Neural progenitor cell (in vitro differentiated cells): ENCODE measurements at regions not wholly inside any gene's neighbourhood (a gene's known extent, or its start where the extent isn't known, plus 50 kb on each side); places are given as distances from the start of the nearest gene placed in this dataset.
"Not testable (repeated sequence)": the region's sequence is repeated elsewhere in the genome, so short reads cannot be mapped to it uniquely, and the experiment has no call there.

Experiments used
- DNase-seq: peaks from one replicate; pipeline ENCODE4 v3.0.0-alpha.2; 2016; ENCODE audit warnings: low spot score
- H2AFZ ChIP-seq: fragments of 200-600 bp; sonication (generic); replicated peaks from 2 replicates; pipeline ENCODE4 v1.6.1; 2016; ENCODE audit warnings: antibody characterized with exemption
- H3F3A ChIP-seq: fragments of 200-600 bp; sonication (generic); 2 replicates; pipeline ENCODE4 v1.6.1; 2016; ENCODE audit warnings: antibody characterized with exemption, low read depth
- H3K27ac ChIP-seq: fragments of 200-600 bp; sonication (generic); 2 replicates; pipeline ENCODE4 v1.5.1; 2016; ENCODE audit warnings: mild to moderate bottlenecking
- H3K27me3 ChIP-seq: fragments of 200-600 bp; sonication (generic); 2 replicates; pipeline ENCODE4 v1.6.1; 2016; ENCODE audit warnings: mild to moderate bottlenecking, moderate library complexity
- H3K36me3 ChIP-seq: fragments of 200-600 bp; sonication (generic); 2 replicates; pipeline ENCODE4 v1.5.1; 2016
- H3K4me1 ChIP-seq: fragments of 200-600 bp; sonication (generic); 2 replicates; pipeline ENCODE4 v1.6.1; 2016; ENCODE audit warnings: mixed run types
- H3K4me2 ChIP-seq: fragments of 200-600 bp; sonication (generic); 2 replicates; pipeline ENCODE4 v1.6.1; 2016
- H3K4me3 ChIP-seq: fragments of 200-600 bp; sonication (generic); 2 replicates; pipeline ENCODE4 v1.5.1; 2016
- H3K79me2 ChIP-seq: fragments of 200-600 bp; sonication (generic); 2 replicates; pipeline ENCODE4 v1.6.1; 2016; ENCODE audit warnings: low read depth
- H3K9ac ChIP-seq: fragments of 200-600 bp; sonication (generic); 2 replicates; pipeline ENCODE4 v1.6.1; 2016
- H3K9me3 ChIP-seq: fragments of 200-600 bp; sonication (generic); 2 replicates; pipeline ENCODE4 v1.5.1; 2016; ENCODE audit warnings: low read depth
- H4K20me1 ChIP-seq: fragments of 200-600 bp; sonication (generic); 2 replicates; pipeline ENCODE4 v1.6.1; 2016; ENCODE audit warnings: low read depth
- H3K27ac Mint-ChIP-seq: 3 replicates; pipeline ENCODE4 v1.8.0; 2021; ENCODE audit warnings: mixed read lengths
- H3K27me3 Mint-ChIP-seq: 2 replicates; pipeline ENCODE4 v1.8.0; 2022; ENCODE audit warnings: low read depth, mild to moderate bottlenecking, inconsistent platforms, moderate library complexity, mixed read lengths; ENCODE audit not compliant: insufficient read depth
- H3K36me3 Mint-ChIP-seq: 3 replicates; pipeline ENCODE4 v1.8.0; 2021; ENCODE audit warnings: mixed read lengths
- H3K4me1 Mint-ChIP-seq: 3 replicates; pipeline ENCODE4 v1.8.0; 2021; ENCODE audit warnings: mixed read lengths
- H3K4me3 Mint-ChIP-seq: 3 replicates; pipeline ENCODE4 v1.8.0; 2021; ENCODE audit warnings: mild to moderate bottlenecking, moderate library complexity, mixed read lengths
- H3K9me3 Mint-ChIP-seq: 3 replicates; pipeline ENCODE4 v1.8.0; 2020; ENCODE audit warnings: mixed read lengths
- CTCF ChIP-seq: fragments of 200-600 bp; sonication (generic); IDR thresholded peaks from 2 replicates; pipeline ENCODE4 v1.5.1; 2017; ENCODE audit warnings: antibody characterized with exemption, mild to moderate bottlenecking
- EZH2 ChIP-seq: fragments of 200-600 bp; sonication (generic); IDR thresholded peaks from 2 replicates; pipeline ENCODE4 v1.6.1; 2017; ENCODE audit warnings: antibody characterized with exemption, mild to moderate bottlenecking, moderate library complexity
- EZH2phosphoT487 ChIP-seq: fragments of 200-600 bp; sonication (generic); IDR thresholded peaks from 2 replicates; pipeline ENCODE4 v1.6.1; 2017; ENCODE audit warnings: antibody characterized with exemption

DNA sequence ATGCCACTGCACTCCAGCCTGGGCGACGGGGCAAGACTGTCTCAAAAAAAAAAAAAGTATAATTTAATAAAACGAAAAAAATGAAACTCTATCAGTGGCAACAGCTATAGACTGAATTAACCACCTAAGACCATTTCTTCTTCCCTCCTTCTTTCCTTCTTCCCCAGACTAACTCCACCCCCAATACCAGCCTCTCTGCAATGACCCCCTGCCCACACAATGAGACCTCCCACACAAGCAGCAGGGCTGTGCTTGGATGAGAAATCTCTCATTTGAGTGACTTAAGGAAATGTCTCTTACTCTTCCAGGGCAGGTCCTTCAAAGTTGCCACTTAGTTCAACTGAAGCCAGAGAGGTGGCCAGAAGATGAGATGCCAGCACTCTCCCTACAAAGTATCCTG is 94.5 kb upstream of the SYT6 start:
- no peak overlapping the region for H3K9ac ChIP-seq
- peaks cover 8% of the 10 kb centered on the region for H3K4me1 Mint-ChIP-seq
- no peak overlapping the region for H3K4me3 Mint-ChIP-seq
- H2AFZ ChIP-seq = no peak overlapping the region
- no peaks in the 10 kb centered on the region for H3K36me3 Mint-ChIP-seq
- H3K27ac Mint-ChIP-seq = no peak overlapping the region
- no peaks in the 10 kb centered on the region for H3K79me2 ChIP-seq
- TF ChIP-seq EZH2phosphoT487 (no peak), EZH2 (no peak), CTCF (no peak)
- DNase-seq = no peak
- peaks cover 7% of the 10 kb centered on the region for H3K4me1 ChIP-seq
- H3K9me3 ChIP-seq = no peaks in the 10 kb centered on the region
- H3F3A ChIP-seq = no peaks in the 10 kb centered on the region
- H3K27ac ChIP-seq = no peak overlapping the region
- H3K36me3 ChIP-seq = no peaks in the 10 kb centered on the region
- H3K27me3 ChIP-seq = no peaks in the 10 kb centered on the region
- no peak overlapping the region for H3K4me3 ChIP-seq
- H3K4me2 ChIP-seq = no peak overlapping the region
- peaks cover 2% of the 10 kb centered on the region for H3K27me3 Mint-ChIP-seq
- H3K9me3 Mint-ChIP-seq = peaks cover 25% of the 10 kb centered on the region
- no peaks in the 10 kb centered on the region for H4K20me1 ChIP-seq

GRCh38 chr1:114242531-114243210 is 89.0 kb upstream of the SYT6 start:
- H3K27ac ChIP-seq, H3K36me3 ChIP-seq, H3K27me3 ChIP-seq, H3K4me3 Mint-ChIP-seq, H3K4me1 Mint-ChIP-seq, H3K4me2 ChIP-seq, H3F3A ChIP-seq, H3K27me3 Mint-ChIP-seq, H4K20me1 ChIP-seq, H3K79me2 ChIP-seq, DNase-seq, H3K9ac ChIP-seq, H3K4me3 ChIP-seq, H3K4me1 ChIP-seq, H3K27ac Mint-ChIP-seq, H2AFZ ChIP-seq, H3K36me3 Mint-ChIP-seq, H3K9me3 ChIP-seq: not testable (repeated sequence)
- H3K9me3 Mint-ChIP-seq = peaks cover 37% of the 10 kb centered on the region

DNA sequence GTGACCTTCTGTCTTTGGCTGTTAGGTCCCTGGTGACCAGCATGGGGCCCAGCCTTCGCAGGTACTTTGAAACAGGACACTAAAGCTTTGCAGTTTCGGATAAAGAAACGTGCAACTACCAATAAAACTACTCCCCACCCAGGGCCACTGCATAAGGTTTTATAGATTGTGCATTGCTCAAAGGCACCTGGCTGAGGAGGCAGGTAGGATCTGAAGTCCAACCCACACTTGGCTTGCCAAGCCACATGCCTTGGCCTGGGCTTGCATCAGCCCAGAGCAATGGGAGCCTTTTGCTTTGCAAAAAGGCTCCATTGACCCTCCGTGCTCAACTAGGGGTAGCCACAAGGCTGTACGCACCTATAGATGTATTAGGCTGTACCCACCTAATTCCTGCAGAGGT is 84.4 kb upstream of the SYT6 start:
- H3K36me3 ChIP-seq = no peaks in the 10 kb centered on the region
- no peak overlapping the region for H3K4me3 Mint-ChIP-seq
- DNase-seq = no peak
- H3K27me3 ChIP-seq = no peaks in the 10 kb centered on the region
- no peaks in the 10 kb centered on the region for H3K9me3 ChIP-seq
- H3K9me3 Mint-ChIP-seq = peaks cover 12% of the 10 kb centered on the region
- peaks cover 10% of the 10 kb centered on the region for H3K4me1 Mint-ChIP-seq
- H3K27ac Mint-ChIP-seq = no peak overlapping the region
- no peaks in the 10 kb centered on the region for H3F3A ChIP-seq
- H3K4me3 ChIP-seq = no peak overlapping the region
- no peak overlapping the region for H2AFZ ChIP-seq
- no peaks in the 10 kb centered on the region for H3K4me1 ChIP-seq
- no peak overlapping the region for H3K4me2 ChIP-seq
- no peak overlapping the region for H3K9ac ChIP-seq
- H4K20me1 ChIP-seq = no peaks in the 10 kb centered on the region
- H3K36me3 Mint-ChIP-seq = no peaks in the 10 kb centered on the region
- H3K27me3 Mint-ChIP-seq = no peaks in the 10 kb centered on the region
- H3K79me2 ChIP-seq = no peaks in the 10 kb centered on the region
- TF ChIP-seq EZH2 = no peak
- TF ChIP-seq EZH2phosphoT487 = no peak
- no peak for TF ChIP-seq CTCF
- H3K27ac ChIP-seq = no peak overlapping the region

GRCh38 chr1:114236517-114236916 is 82.8 kb upstream of the SYT6 start:
- no peaks in the 10 kb centered on the region for H3K36me3 ChIP-seq
- no peak overlapping the region for H3K27ac ChIP-seq
- H3F3A ChIP-seq = no peaks in the 10 kb centered on the region
- no peak overlapping the region for H2AFZ ChIP-seq
- H3K27me3 ChIP-seq = no peaks in the 10 kb centered on the region
- no peak overlapping the region for H3K9ac ChIP-seq
- H3K4me3 Mint-ChIP-seq = no peak overlapping the region
- no peak overlapping the region for H3K4me2 ChIP-seq
- H3K36me3 Mint-ChIP-seq = no peaks in the 10 kb centered on the region
- H4K20me1 ChIP-seq = no peaks in the 10 kb centered on the region
- no peak overlapping the region for H3K27ac Mint-ChIP-seq
- no peaks in the 10 kb centered on the region for H3K4me1 ChIP-seq
- H3K27me3 Mint-ChIP-seq = no peaks in the 10 kb centered on the region
- peaks cover 8% of the 10 kb centered on the region for H3K9me3 Mint-ChIP-seq
- no peaks in the 10 kb centered on the region for H3K9me3 ChIP-seq
- no peak for DNase-seq
- H3K4me1 Mint-ChIP-seq = peaks cover 18% of the 10 kb centered on the region
- H3K4me3 ChIP-seq = no peak overlapping the region
- TF ChIP-seq EZH2 = no peak
- no peak for TF ChIP-seq CTCF
- TF ChIP-seq EZH2phosphoT487 = no peak
- H3K79me2 ChIP-seq = no peaks in the 10 kb centered on the region
